ENCODE measurements at regions not wholly inside any gene's neighbourhood (a gene's known extent, or its start where the extent isn't known, plus 50 kb on each side); places are given as distances from the start of the nearest gene placed in this dataset.

GRCh38 chr10:71072823-71073210 lies 139.6 kb upstream of the UNC5B start:
- DNase-seq: peak; percentile 25

DNA sequence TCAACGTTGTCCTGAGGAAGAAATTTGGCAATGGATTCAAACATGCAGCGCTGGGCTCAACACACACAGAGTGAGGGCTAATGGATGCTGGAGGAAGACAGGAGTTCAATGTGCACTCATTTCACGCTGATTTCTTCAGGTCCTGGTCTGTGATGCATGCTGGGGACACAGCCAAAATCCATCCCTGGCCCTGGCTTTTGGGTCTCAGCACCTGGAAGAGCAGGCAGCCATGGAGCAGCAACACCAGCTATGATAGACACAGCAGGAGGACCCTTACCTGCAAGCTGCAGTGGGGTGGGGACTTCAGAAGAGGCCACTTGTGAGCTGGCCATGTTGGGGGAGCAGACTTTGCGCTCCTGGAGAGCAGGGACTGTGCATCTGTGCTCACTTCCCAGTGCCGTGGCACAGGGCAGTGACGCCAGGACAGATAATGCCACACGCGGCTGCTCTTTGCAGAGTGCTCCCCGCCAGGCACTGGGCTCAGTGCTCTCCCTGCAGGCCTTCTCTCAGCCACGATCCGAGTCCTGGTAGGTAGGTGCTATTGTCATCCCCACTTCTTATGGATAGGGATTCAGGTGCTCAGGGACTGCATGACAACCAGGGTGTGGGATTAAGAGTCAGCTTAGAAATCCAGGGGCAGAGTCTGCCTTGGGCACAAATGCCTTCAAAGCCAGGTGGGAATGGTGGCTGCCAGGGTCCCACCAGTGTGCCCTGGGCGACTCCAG lies 138.8 kb upstream of the UNC5B start:
- peak; percentile 48 for DNase-seq

DNA sequence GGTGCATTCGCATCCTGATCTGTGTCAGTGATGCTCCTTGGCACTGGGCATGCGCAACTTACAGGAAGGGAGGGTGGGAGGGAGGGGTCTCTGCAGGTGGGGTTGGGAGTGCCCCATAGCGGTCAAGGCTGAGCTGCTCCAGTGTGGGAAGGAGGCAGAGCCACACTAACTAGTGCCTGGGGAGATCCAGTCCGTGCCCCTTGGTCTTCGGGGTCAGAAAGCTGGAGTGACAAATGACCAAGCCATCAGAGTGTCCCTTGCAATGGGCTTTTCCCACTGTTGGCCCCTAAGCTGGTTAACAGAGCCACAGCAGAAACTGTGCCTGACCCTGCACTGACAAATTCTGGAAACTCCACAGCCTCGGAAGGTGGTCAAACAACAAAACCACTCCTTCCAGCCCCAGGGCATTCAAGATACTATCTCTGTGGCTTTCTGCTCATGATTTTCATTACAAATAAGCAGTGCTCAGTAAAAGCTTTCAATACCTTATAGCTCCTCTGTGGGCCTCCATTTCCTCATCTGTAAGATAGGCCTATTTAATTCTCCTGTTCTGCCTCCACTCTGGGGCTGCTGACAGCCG lies 138.1 kb upstream of the UNC5B start:
- peak; percentile 52 for DNase-seq

- DNase-seq: peak; percentile 31
Measured at GRCh38 chr10:71075086-71075758, 137.1 kb upstream of the UNC5B start.

GRCh38 chr10:71075759-71076472 lies 136.5 kb upstream of the UNC5B start:
- peak; percentile 54 for DNase-seq

GRCh38 chr10:71076473-71077142 lies 135.8 kb upstream of the UNC5B start:
- DNase-seq: peak; percentile 41

- DNase-seq: peak; percentile 25
Measured at GRCh38 chr10:71077143-71077581, 135.2 kb upstream of the UNC5B start.

DNA sequence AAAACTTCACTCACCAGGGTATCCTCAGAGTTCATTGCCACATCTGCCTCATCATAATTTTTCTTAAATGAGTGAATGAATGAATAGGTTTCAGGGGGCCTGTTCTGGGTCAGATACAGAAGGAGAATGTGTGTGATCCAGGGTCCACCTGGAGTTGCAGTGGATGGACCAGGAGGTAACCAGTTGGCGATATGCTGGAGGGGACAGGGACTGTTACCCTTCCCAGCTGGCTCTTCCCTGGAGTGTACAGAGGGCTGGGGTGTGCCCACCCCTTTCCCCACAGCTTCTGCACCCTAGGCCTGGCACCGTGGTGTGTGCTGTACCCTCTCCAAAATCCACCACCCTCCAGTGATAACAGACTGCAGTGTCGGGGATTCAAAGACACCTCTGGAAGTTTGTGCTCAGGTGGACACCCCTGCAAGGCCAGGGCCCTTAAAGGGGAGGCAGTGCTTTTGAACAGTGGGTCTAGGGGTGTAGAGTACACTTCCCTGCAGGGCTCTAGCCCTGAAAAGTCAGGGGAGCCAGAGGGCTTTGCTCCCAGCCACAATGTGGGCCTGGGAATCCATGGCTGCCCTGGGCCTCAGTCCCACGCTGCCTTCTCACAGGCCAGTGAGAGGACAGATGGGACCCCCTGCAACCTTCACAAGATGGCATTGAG lies 134.4 kb upstream of the UNC5B start:
- peak; percentile 30 for DNase-seq

DNA sequence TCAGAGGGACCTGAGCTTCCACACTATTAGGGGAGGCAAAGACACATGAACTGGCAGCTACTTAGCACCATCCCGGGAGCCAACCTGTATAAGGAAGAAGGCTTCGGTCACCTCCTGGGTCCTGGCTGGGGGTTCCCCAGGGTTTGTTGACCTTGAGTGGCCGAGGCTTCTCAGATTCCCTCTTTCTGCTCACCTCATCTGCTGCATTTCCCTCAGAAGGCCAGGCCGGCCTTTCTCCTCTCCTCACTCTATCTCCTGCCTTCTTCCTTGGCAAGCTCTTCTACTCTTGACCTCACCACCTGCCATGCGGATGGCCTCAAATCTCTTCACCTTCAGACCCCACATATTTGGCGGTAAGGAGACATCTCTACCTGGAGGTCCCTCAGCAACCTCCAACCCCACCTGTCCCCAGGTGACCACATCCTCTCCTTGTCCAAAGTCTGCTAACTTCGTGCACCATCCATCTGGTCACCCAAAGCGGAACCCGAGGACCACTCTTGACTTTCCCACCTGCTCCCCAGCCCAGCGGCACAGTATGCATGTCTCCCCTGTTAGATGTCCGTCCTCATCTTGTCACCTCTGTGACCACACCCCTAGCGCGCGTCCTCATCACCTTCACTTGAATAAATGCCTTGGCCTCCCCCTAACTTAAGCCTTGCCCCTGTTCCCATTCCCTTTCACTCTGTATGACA lies 133.8 kb upstream of the UNC5B start:
- DNase-seq: peak; percentile 24

- peak; percentile 51 for DNase-seq
Measured at GRCh38 chr10:71079761-71080380, 132.5 kb upstream of the UNC5B start.

- DNase-seq: peak; percentile 51
Measured at GRCh38 chr10:71080381-71081228, 131.8 kb upstream of the UNC5B start.

- no peak for DNase-seq
Measured at GRCh38 chr10:71081229-71081560, 131.2 kb upstream of the UNC5B start.

DNA sequence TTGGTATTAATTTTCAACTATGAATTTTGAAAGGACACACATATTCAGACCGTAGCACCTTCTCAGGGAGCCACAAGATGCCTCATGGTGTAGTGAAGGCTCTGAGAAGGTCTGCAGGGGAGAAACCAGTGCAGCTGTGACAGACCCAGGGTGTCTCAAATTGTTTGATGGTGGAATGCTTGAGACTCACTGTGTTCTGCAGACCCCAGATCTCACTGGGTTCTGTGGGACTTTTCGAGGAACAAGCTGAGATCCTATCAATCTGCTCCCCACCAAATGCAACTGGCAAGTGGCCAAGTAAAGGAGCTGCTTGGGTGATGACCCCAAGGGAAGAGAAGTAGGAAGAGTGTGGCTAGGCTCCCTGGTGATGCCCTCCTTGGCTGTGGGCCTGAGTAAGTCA lies 130.5 kb upstream of the UNC5B start:
- peak; percentile 33 for DNase-seq

DNA sequence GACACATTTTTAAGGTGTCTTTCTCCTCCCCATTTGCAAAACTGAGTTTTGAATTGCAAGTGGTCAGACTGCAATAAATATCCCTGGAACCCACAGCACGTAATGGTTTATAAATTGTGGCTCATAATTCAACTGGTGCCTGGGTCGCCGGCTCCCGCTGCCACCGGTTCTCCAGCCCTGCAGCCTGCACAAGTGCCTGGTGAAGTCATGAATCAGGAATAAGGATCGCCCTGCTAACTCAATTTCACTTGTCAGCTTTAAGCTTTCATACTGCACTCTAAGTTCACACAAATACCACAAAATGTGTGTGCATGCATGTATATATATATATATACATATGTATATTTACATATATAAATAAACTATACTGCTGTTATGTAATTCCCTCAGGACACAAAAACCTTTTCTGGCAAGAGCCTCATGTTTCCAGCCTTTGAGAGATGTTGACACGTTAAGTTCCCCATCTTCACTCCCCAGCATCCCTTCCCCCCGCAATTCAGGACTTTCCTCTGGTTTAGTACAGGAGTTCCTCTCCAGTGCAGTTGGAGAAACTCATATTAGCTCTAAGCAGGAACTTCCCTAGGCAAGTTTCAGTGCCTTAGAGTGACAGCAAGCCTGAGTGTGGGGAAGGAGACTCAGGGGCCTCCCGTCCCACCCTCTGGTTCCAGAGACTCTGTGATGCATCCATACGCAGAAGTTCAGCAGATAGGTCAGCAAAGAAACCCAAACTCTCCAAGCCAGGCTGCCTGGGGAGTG lies 129.2 kb upstream of the UNC5B start:
- peak; percentile 8 for DNase-seq

GRCh38 chr10:71083716-71083975 lies 128.7 kb upstream of the UNC5B start:
- DNase-seq: no peak

GRCh38 chr10:71084061-71084817 lies 128.1 kb upstream of the UNC5B start:
- peak; percentile 44 for DNase-seq

DNA sequence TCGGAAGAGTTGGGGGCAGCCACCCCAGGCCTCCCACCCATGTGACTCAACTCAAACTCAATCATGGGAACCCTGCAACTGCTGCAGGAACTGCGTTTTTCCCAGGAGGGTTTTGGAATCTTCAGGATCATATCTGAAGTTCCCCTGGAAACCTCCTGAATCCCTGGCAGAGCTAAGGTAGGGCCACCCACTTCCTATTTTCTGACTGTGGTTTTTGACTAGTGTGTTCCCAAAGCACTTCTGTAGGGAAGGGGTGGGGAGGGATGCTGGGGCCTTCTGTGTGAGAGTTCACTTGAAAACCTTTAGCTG lies 127.6 kb upstream of the UNC5B start:
- peak; percentile 30 for DNase-seq

DNA sequence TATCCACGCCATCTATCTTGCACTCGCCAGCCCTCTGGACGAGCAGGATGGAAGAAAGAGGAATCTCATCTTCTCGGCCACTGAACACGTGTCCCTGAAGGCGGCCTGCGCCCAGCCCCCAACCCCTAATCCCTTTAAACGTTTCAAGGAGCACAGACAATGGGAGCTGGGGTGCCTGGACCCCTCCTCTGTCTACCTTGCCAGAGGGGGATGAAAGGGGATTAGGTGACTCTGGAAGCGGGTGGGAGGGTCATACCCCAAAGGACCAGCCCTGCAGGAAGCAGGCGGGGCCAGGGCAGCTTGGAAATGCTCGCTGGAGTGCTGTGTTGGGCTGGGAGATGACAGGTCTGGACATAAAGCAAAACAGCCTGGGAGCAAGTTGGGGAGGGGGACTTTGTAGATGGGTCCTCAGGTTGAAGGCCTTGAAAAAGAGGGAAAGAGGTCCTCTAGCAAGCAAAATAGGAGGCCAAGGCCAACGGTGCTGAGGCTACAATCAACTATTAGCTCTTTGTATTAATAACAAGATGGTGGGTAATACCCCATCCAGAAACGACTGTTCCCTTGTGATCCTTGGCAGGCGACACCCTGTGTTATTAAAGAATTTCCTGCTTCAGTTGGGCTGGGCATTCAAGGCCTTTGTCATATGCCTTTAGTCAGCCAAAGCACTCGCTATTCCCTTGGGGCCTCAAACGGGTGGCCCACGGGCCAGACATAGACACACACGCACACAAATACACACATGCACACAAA lies 126.5 kb upstream of the UNC5B start:
- DNase-seq: peak; percentile 37

Data from activated effector memory CD4-positive, alpha-beta T cell treated with anti-CD3 and anti-CD28 coated beads, Interleukin-2, amount 50 U/mL, for 16 hours (primary cell).